CD4-positive, alpha-beta memory T cell (primary cell): ENCODE measurements at regions not wholly inside any gene's neighbourhood (a gene's known extent, or its start where the extent isn't known, plus 50 kb on each side); places are given as distances from the start of the nearest gene placed in this dataset.

Source experiments
- CTCF ChIA-PET: fragments of 350-600 bp; sonication (Branson Sonifier 250); formaldehyde crosslinking; loops from one replicate; lab custom pipeline; 2021; ENCODE audit warnings: inconsistent platforms; ENCODE audit not compliant: partially characterized antibody; lab: Charles Lee
- POLR2A ChIA-PET: fragments of 350-600 bp; sonication (Branson Sonifier 250); formaldehyde crosslinking; loops from one replicate; lab custom pipeline; 2021; ENCODE audit not compliant: partially characterized antibody; lab: Charles Lee
- DNase-seq, 5 donors: peaks; one replicate each; pipeline versions ENCODE4 v3.0.0 to v3.0.0-alpha.2; 2020 to 2022; ENCODE audit warnings: mixed read lengths in 1 of 5
- H3K27ac ChIP-seq: one replicate; pipeline ENCODE4 v1.7.0; 2013; ENCODE audit warnings: low read depth, low read length
- H3K27me3 ChIP-seq: 2 replicates; pipeline ENCODE4 v1.7.0; 2013; ENCODE audit warnings: mild to moderate bottlenecking, low read length, moderate library complexity; ENCODE audit not compliant: insufficient read depth
- H3K36me3 ChIP-seq: 2 replicates; pipeline ENCODE4 v1.7.0; 2013; ENCODE audit warnings: mild to moderate bottlenecking, low read length, moderate library complexity; ENCODE audit not compliant: insufficient read depth
- H3K4me1 ChIP-seq: 2 replicates; pipeline ENCODE4 v1.7.0; 2013; ENCODE audit warnings: mild to moderate bottlenecking, low read length, moderate library complexity; ENCODE audit not compliant: insufficient read depth
- H3K4me3 ChIP-seq, 2 donors: one replicate each; pipeline ENCODE4 v1.7.0; 2013; ENCODE audit warnings: low read length in 2 of 2, mild to moderate bottlenecking in 1 of 2
- H3K9me3 ChIP-seq, 2 donors: one replicate each; pipeline ENCODE4 v1.7.0; 2013; ENCODE audit warnings: low read length in 2 of 2, control low read depth in 1 of 2; ENCODE audit not compliant: control insufficient read depth in 1 of 2
- H3K27ac Mint-ChIP-seq, 7 donors: one replicate each; pipeline ENCODE4 v1.8.0; 2020 to 2021; ENCODE audit warnings: mixed read lengths in 7 of 7, mild to moderate bottlenecking in 6 of 7, inconsistent platforms in 3 of 7, moderate library complexity in 3 of 7
- H3K27me3 Mint-ChIP-seq, 2 donors: one replicate each; pipeline ENCODE4 v1.8.0; 2020 to 2021; ENCODE audit warnings: mixed read lengths in 2 of 2
- H3K36me3 Mint-ChIP-seq, 2 donors: one replicate each; pipeline ENCODE4 v1.8.0; 2020 to 2021; ENCODE audit warnings: mixed read lengths in 2 of 2, inconsistent platforms in 1 of 2, mild to moderate bottlenecking in 1 of 2
- H3K4me1 Mint-ChIP-seq, 4 donors: one replicate each; pipeline ENCODE4 v1.8.0; 2020 to 2021; ENCODE audit warnings: mixed read lengths in 4 of 4, mild to moderate bottlenecking in 1 of 4
- H3K4me3 Mint-ChIP-seq, 8 donors: one replicate each; pipeline ENCODE4 v1.8.0; 2020 to 2021; ENCODE audit warnings: mixed read lengths in 8 of 8, mild to moderate bottlenecking in 7 of 8, moderate library complexity in 6 of 8, inconsistent platforms in 3 of 8
- H3K9me3 Mint-ChIP-seq, 8 donors: one replicate each; pipeline ENCODE4 v1.8.0; 2020 to 2021; ENCODE audit warnings: mixed read lengths in 8 of 8, mild to moderate bottlenecking in 5 of 8, inconsistent platforms in 3 of 8, moderate library complexity in 1 of 8
- intact Hi-C: fragments of 100-400 bp; cut with micrococcal nuclease; formaldehyde crosslinking; loops from one replicate; pipeline ENCODE4 v1.15.1; 2023

DNA sequence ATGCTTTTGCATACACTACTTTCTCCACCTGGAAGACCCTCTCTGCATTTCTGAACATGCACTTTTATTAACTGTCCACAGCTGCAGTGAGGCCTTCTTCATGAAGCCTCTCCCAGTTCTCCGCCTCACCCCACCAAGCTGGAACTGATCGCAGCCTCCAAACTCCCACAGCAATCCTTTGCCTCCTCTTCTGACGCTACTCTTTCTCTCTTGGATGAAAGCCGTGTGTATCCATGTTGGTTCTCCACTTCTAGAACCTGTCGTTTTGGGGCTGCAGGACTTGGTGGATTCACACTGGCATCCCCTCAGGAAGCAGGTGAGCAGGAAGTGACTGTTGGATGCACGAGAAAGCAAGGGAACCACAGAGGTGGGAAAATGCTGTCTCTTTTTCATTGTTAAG, 288.6 kb downstream of the MYCN start:
- H3K36me3 ChIP-seq, result no peaks in the 10 kb centered on the region
- POLR2A ChIA-PET, result no interaction called here
- no peak overlapping the region for H3K27ac Mint-ChIP-seq
- H3K36me3 Mint-ChIP-seq, result no peaks in the 10 kb centered on the region
- peaks cover 0 to 1% of the 10 kb centered on the region in 2 donors for H3K27me3 Mint-ChIP-seq
- H3K27ac ChIP-seq, result no peak overlapping the region
- CTCF ChIA-PET, result no interaction called here
- H3K9me3 Mint-ChIP-seq, result peaks cover 0 to 4% (median 0%) of the 10 kb centered on the region in 8 donors
- H3K4me3 ChIP-seq, result no peak overlapping the region
- H3K27me3 ChIP-seq, result no peaks in the 10 kb centered on the region
- no peaks in the 10 kb centered on the region for H3K4me1 Mint-ChIP-seq
- intact Hi-C loops, result no loop called here
- no peak for DNase-seq
- no peaks in the 10 kb centered on the region for H3K9me3 ChIP-seq
- no peak overlapping the region for H3K4me3 Mint-ChIP-seq
- H3K4me1 ChIP-seq, result no peaks in the 10 kb centered on the region

DNA sequence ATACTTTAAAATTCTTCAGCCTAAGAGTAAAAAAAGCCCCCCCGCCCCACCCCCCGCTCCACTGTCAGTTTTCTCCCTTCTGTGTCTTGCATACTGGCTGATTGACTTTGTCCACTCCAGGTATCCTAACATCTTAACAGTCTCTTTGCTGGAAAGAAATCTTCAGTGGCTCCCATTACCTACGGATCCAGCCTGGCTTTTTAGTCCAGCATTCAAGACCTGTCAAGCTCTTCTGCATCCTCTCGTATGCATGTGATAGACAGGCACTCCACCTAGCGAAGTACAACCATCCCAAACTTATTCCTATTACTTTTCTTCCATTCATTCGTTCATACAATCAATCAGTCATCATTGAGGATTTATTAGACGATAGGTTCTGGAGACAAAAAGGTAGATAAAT, 288.1 kb downstream of the MYCN start:
- Histone ChIP-seq H3K4me1 (no peaks in the 10 kb centered on the region), H3K4me3 (no peak overlapping the region), H3K9me3 (no peaks in the 10 kb centered on the region), H3K27me3 (no peaks in the 10 kb centered on the region), H3K36me3 (no peaks in the 10 kb centered on the region), H3K27ac (no peak overlapping the region)
- ChIA-PET CTCF (no interaction called here), POLR2A (no interaction called here)
- DNase-seq, result no peak
- Mint-ChIP-seq H3K4me1 (no peaks in the 10 kb centered on the region), H3K9me3 (peaks cover 0 to 4% (median 0%) of the 10 kb centered on the region in 8 donors), H3K36me3 (no peaks in the 10 kb centered on the region), H3K27ac (no peak overlapping the region), H3K27me3 (no peaks in the 10 kb centered on the region), H3K4me3 (no peak overlapping the region)
- intact Hi-C loops, result no loop called here

DNA sequence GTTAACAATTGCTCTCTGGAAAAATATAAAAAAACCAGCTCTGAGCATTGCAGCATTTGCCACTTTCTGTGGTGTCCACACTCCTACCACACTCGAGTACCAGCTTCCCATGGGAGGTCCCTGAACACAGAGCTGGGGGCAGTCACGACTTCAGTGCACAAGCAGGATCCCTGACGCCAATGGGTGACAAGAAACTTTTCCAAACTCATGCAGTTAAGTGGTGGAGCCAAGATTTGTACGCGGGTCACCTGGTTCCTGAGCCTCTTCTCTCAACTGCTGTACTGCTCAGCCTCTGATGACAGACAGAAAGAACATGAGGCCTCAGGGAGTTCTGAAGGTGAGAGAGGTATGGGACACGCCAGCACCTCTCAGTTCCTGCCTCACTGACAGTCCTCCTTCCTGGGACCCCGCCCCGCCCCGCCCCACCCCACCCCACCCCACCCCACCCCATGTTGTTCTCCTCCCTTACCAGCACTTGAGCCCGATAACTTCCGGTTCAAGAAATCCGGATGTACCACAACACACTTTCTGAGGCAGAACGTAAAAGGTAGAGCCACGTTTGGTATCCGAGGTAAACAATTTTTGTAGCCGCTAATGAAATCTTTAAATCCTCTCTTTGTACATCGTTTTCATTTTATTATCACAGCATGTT, 287.6 kb downstream of the MYCN start:
- Histone ChIP-seq H3K27ac (no peak overlapping the region), H3K4me1 (no peaks in the 10 kb centered on the region), H3K27me3 (no peaks in the 10 kb centered on the region), H3K4me3 (no peak overlapping the region), H3K9me3 (no peaks in the 10 kb centered on the region), H3K36me3 (no peaks in the 10 kb centered on the region)
- no peak for DNase-seq
- ChIA-PET POLR2A (no interaction called here), CTCF (no interaction called here)
- Mint-ChIP-seq H3K9me3 (peaks cover 0 to 2% (median 0%) of the 10 kb centered on the region in 8 donors), H3K36me3 (no peaks in the 10 kb centered on the region), H3K4me3 (no peak overlapping the region), H3K4me1 (no peaks in the 10 kb centered on the region), H3K27ac (no peak overlapping the region), H3K27me3 (no peaks in the 10 kb centered on the region)
- intact Hi-C loops, result no loop called here

- Histone ChIP-seq H3K4me1 (no peaks in the 10 kb centered on the region), H3K4me3 (no peak overlapping the region), H3K9me3 (no peaks in the 10 kb centered on the region), H3K27me3 (no peaks in the 10 kb centered on the region), H3K27ac (no peak overlapping the region), H3K36me3 (no peaks in the 10 kb centered on the region)
- Mint-ChIP-seq H3K27ac (no peak overlapping the region), H3K27me3 (no peaks in the 10 kb centered on the region), H3K9me3 (peaks cover 0 to 2% (median 0%) of the 10 kb centered on the region in 8 donors), H3K36me3 (no peaks in the 10 kb centered on the region), H3K4me1 (no peaks in the 10 kb centered on the region), H3K4me3 (no peak overlapping the region)
- ChIA-PET CTCF (no interaction called here), POLR2A (no interaction called here)
- DNase-seq, result no peak
- intact Hi-C loops, result no loop called here
These were observed 286.8 kb downstream of the MYCN start for GRCh38 chr2:16226943-16227664.

DNA sequence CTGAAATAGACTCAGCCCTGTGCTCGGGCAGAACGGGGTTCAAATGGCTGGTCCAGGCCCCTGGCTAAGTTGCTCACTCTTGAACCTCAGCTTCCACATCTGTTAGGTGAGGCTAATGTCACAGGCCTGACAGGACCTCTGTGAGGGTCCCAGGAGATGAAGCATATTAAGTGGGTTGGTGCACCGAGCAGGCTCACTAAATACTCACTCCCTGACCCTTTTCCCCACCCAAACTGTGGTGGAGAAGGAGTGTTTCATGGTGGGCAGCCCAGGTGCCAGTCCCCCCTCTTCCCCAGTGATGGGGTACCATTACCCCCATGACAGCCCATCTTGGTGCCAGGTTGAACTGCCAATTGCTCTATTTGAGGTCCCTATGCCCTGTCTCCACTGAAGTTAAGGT, 286.0 kb downstream of the MYCN start:
- no peaks in the 10 kb centered on the region for H3K9me3 ChIP-seq
- H3K36me3 Mint-ChIP-seq, result no peaks in the 10 kb centered on the region
- H3K4me3 Mint-ChIP-seq, result no peak overlapping the region
- H3K9me3 Mint-ChIP-seq, result peaks cover 0 to 4% (median 0%) of the 10 kb centered on the region in 8 donors
- H3K4me1 ChIP-seq, result no peaks in the 10 kb centered on the region
- no peaks in the 10 kb centered on the region for H3K27me3 ChIP-seq
- no peaks in the 10 kb centered on the region for H3K4me1 Mint-ChIP-seq
- no peak overlapping the region for H3K27ac Mint-ChIP-seq
- CTCF ChIA-PET, result no interaction called here
- H3K27ac ChIP-seq, result no peak overlapping the region
- no peak for DNase-seq
- intact Hi-C loops, result no loop called here
- POLR2A ChIA-PET, result no interaction called here
- no peaks in the 10 kb centered on the region for H3K36me3 ChIP-seq
- H3K27me3 Mint-ChIP-seq, result no peaks in the 10 kb centered on the region
- H3K4me3 ChIP-seq, result no peak overlapping the region

DNA sequence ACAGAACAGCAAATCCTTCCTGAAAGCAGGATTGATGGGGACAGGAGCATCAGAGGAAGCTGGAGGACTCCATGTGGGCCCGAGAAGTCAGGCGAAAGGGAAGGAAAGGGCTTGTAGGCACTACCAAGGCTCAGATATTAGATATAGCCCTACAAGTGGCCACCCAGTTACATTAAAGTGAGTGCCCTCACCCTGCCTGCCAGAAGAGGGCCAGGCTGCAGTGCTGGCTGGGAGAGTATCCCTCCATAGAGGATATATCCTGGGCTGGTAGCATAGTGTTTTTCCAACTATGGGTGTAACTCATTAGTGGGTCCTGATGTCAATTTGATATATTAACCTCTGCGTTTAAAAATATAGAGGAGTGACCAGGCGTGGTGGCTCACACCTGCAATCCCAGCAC, 285.2 kb downstream of the MYCN start:
- Histone ChIP-seq H3K27ac (no peak overlapping the region), H3K9me3 (no peaks in the 10 kb centered on the region), H3K4me3 (no peak overlapping the region), H3K27me3 (no peaks in the 10 kb centered on the region), H3K36me3 (no peaks in the 10 kb centered on the region), H3K4me1 (no peaks in the 10 kb centered on the region)
- no peak for DNase-seq
- intact Hi-C loops, result no loop called here
- H3K9me3 Mint-ChIP-seq, result peaks cover 0 to 4% (median 0%) of the 10 kb centered on the region in 8 donors
- H3K36me3 Mint-ChIP-seq, result no peaks in the 10 kb centered on the region
- no peak overlapping the region for H3K4me3 Mint-ChIP-seq
- POLR2A ChIA-PET, result no interaction called here
- no peaks in the 10 kb centered on the region for H3K4me1 Mint-ChIP-seq
- CTCF ChIA-PET, result no interaction called here
- no peaks in the 10 kb centered on the region for H3K27me3 Mint-ChIP-seq
- no peak overlapping the region for H3K27ac Mint-ChIP-seq

GRCh38 chr2:16225071-16225470, 284.7 kb downstream of the MYCN start:
- no peaks in the 10 kb centered on the region for H3K27me3 Mint-ChIP-seq
- intact Hi-C loops, result no loop called here
- no peak overlapping the region for H3K27ac ChIP-seq
- H3K4me1 ChIP-seq, result no peaks in the 10 kb centered on the region
- no peak for DNase-seq
- no peak overlapping the region for H3K4me3 Mint-ChIP-seq
- no peak overlapping the region for H3K27ac Mint-ChIP-seq
- CTCF ChIA-PET, result no interaction called here
- no peak overlapping the region for H3K4me3 ChIP-seq
- no peaks in the 10 kb centered on the region for H3K9me3 ChIP-seq
- H3K9me3 Mint-ChIP-seq, result peaks cover 0 to 4% (median 0%) of the 10 kb centered on the region in 8 donors
- H3K36me3 ChIP-seq, result no peaks in the 10 kb centered on the region
- H3K4me1 Mint-ChIP-seq, result no peaks in the 10 kb centered on the region
- POLR2A ChIA-PET, result no interaction called here
- no peaks in the 10 kb centered on the region for H3K36me3 Mint-ChIP-seq
- no peaks in the 10 kb centered on the region for H3K27me3 ChIP-seq
